ENCODE measurements at regions not wholly inside any gene's neighbourhood (a gene's known extent, or its start where the extent isn't known, plus 50 kb on each side); places are given as distances from the start of the nearest gene placed in this dataset.

DNA sequence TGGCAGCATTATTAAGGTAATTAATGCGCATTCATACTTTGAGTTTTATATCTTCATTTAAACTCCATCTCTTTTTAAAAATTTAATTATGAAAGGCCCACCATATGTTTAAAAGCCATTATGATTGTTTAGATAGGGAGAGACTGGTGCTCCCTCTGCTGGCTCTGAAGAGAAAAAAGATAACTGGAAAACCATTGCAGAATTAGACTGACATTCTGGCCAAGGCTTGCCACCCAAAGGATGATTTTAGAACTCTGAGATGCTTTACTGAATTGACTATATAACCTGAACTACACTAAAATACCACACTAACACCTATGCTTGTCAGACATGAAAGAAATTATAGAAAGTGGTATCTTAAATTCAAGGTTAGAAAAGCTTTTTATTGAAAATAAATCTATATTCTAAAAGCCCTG lies 127.6 kb upstream of the SPOPL start:
- peak; percentile 62 for DNase-seq (ENCODE audit: low spot score)
- no peaks in the 10 kb centered on the region for H3K36me3 Mint-ChIP-seq (ENCODE audit: low read depth)
- Histone ChIP-seq H3K79me2 (replicated peaks; ENCODE audit: insufficient read depth) (no peaks in the 10 kb centered on the region), H2AFZ (no peak overlapping the region), H3K9me2 (ENCODE audit: insufficient read depth) (no peaks in the 10 kb centered on the region; the same call in 1 of the 2 replicates), H3K4me2 (no peak overlapping the region), H3K36me3 (ENCODE audit: insufficient read depth) (no peaks in the 10 kb centered on the region), H3K4me1 (ENCODE audit: insufficient read depth) (no peaks in the 10 kb centered on the region), H3F3A (replicated peaks; ENCODE audit: low read depth) (no peaks in the 10 kb centered on the region), H3K27me3 (ENCODE audit: insufficient read depth) (no peaks in the 10 kb centered on the region), H3K27ac (ENCODE audit: low read depth) (no peak overlapping the region), H4K20me1 (replicated peaks; ENCODE audit: insufficient read depth) (no peaks in the 10 kb centered on the region), H3K4me3 (no peak overlapping the region)
- no peak overlapping the region for H3K27ac Mint-ChIP-seq
- no peaks in the 10 kb centered on the region for H3K27me3 Mint-ChIP-seq (ENCODE audit: insufficient read depth, low read depth, poor library complexity)
- no peaks in the 10 kb centered on the region for H3K9me3 Mint-ChIP-seq
- no peak overlapping the region for H3K4me3 Mint-ChIP-seq
- no peaks in the 10 kb centered on the region for H3K4me1 Mint-ChIP-seq
- ATAC-seq, result no peak; the same call in 2 of the 3 replicates
- TF ChIP-seq, protein P1, sequence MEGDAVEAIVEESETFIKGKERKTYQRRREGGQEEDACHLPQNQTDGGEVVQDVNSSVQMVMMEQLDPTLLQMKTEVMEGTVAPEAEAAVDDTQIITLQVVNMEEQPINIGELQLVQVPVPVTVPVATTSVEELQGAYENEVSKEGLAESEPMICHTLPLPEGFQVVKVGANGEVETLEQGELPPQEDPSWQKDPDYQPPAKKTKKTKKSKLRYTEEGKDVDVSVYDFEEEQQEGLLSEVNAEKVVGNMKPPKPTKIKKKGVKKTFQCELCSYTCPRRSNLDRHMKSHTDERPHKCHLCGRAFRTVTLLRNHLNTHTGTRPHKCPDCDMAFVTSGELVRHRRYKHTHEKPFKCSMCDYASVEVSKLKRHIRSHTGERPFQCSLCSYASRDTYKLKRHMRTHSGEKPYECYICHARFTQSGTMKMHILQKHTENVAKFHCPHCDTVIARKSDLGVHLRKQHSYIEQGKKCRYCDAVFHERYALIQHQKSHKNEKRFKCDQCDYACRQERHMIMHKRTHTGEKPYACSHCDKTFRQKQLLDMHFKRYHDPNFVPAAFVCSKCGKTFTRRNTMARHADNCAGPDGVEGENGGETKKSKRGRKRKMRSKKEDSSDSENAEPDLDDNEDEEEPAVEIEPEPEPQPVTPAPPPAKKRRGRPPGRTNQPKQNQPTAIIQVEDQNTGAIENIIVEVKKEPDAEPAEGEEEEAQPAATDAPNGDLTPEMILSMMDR (conservative IDR thresholded peaks at IDR 0.05; ENCODE audit: low read depth in 2 of 2), result peak; percentile 75 to 89
- TF ChIP-seq CREB1 (CRISPR knock-in tag; IDR thresholded peaks at IDR 0.05; ENCODE audit: low read depth) (no peak), EZH2 (IDR thresholded peaks at IDR 0.05; ENCODE audit: low read depth, unreplicated experiment) (no peak)
- TF ChIP-seq, protein P2, sequence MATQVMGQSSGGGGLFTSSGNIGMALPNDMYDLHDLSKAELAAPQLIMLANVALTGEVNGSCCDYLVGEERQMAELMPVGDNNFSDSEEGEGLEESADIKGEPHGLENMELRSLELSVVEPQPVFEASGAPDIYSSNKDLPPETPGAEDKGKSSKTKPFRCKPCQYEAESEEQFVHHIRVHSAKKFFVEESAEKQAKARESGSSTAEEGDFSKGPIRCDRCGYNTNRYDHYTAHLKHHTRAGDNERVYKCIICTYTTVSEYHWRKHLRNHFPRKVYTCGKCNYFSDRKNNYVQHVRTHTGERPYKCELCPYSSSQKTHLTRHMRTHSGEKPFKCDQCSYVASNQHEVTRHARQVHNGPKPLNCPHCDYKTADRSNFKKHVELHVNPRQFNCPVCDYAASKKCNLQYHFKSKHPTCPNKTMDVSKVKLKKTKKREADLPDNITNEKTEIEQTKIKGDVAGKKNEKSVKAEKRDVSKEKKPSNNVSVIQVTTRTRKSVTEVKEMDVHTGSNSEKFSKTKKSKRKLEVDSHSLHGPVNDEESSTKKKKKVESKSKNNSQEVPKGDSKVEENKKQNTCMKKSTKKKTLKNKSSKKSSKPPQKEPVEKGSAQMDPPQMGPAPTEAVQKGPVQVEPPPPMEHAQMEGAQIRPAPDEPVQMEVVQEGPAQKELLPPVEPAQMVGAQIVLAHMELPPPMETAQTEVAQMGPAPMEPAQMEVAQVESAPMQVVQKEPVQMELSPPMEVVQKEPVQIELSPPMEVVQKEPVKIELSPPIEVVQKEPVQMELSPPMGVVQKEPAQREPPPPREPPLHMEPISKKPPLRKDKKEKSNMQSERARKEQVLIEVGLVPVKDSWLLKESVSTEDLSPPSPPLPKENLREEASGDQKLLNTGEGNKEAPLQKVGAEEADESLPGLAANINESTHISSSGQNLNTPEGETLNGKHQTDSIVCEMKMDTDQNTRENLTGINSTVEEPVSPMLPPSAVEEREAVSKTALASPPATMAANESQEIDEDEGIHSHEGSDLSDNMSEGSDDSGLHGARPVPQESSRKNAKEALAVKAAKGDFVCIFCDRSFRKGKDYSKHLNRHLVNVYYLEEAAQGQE (IDR thresholded peaks at IDR 0.05; ENCODE audit: unreplicated experiment), result no peak

DNA sequence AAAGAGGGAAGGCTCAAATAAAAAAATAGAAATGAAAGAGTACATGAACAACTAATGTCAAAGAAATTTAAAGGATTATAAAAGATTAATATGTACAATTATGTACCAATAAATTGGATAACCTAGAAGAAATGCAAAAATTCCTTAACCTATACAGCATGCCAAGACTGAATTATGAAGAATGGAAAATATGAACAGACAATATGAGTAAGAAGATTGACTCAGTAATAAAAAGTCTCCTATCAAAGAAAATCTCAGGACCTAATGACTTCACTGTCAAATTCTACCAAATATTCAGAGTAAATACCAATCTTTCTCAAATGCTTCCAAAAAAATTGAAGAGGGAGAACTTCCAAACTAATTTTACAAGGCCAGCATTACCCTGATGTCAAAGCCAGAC lies 120.2 kb upstream of the SPOPL start:
- H3K79me2 ChIP-seq (replicated peaks; ENCODE audit: insufficient read depth), result no peaks in the 10 kb centered on the region
- no peaks in the 10 kb centered on the region for H3K27me3 ChIP-seq (ENCODE audit: insufficient read depth)
- no peaks in the 10 kb centered on the region for H3K4me1 ChIP-seq (ENCODE audit: insufficient read depth)
- no peaks in the 10 kb centered on the region for H4K20me1 ChIP-seq (replicated peaks; ENCODE audit: insufficient read depth)
- Mint-ChIP-seq H3K4me1 (no peaks in the 10 kb centered on the region), H3K4me3 (no peak overlapping the region), H3K9me3 (no peaks in the 10 kb centered on the region; the same call in 2 of the 3 replicates), H3K27me3 (ENCODE audit: insufficient read depth, low read depth, poor library complexity) (no peaks in the 10 kb centered on the region), H3K36me3 (ENCODE audit: low read depth) (no peaks in the 10 kb centered on the region), H3K27ac (no peak overlapping the region)
- no peaks in the 10 kb centered on the region for H3K36me3 ChIP-seq (ENCODE audit: insufficient read depth)
- no peak for ATAC-seq
- no peaks in the 10 kb centered on the region; the same call in 1 of the 2 replicates for H3K9me2 ChIP-seq (ENCODE audit: insufficient read depth)
- H3F3A ChIP-seq (replicated peaks; ENCODE audit: low read depth), result no peaks in the 10 kb centered on the region
- no peak overlapping the region for H3K4me2 ChIP-seq
- H3K27ac ChIP-seq (ENCODE audit: low read depth), result no peak overlapping the region
- no peak for DNase-seq (ENCODE audit: low spot score)
- no peak overlapping the region for H2AFZ ChIP-seq
- H3K4me3 ChIP-seq, result no peak overlapping the region
- no peak for TF ChIP-seq STAT1 (IDR thresholded peaks at IDR 0.05; ENCODE audit: unreplicated experiment)
- no peak for TF ChIP-seq JUNB (IDR thresholded peaks at IDR 0.05; ENCODE audit: unreplicated experiment)
- TF ChIP-seq, protein P3, sequence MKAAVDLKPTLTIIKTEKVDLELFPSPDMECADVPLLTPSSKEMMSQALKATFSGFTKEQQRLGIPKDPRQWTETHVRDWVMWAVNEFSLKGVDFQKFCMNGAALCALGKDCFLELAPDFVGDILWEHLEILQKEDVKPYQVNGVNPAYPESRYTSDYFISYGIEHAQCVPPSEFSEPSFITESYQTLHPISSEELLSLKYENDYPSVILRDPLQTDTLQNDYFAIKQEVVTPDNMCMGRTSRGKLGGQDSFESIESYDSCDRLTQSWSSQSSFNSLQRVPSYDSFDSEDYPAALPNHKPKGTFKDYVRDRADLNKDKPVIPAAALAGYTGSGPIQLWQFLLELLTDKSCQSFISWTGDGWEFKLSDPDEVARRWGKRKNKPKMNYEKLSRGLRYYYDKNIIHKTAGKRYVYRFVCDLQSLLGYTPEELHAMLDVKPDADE (IDR thresholded peaks at IDR 0.05), result no peak
- TF ChIP-seq POLR2AphosphoS5 (IDR thresholded peaks at IDR 0.05; ENCODE audit: low read depth), result no peak

Data from GM23338 (cell line).